GM12864 (cell line): ENCODE measurements at regions not wholly inside any gene's neighbourhood (a gene's known extent, or its start where the extent isn't known, plus 50 kb on each side); places are given as distances from the start of the nearest gene placed in this dataset.

Experiments used
- DNase-seq: peaks from one replicate; pipeline ENCODE4 v3.0.0-alpha.2; 2011; ENCODE audit warnings: low read depth
- H3K4me3 ChIP-seq: 2 replicates; pipeline ENCODE4 v1.5.1; 2011; ENCODE audit warnings: mild to moderate bottlenecking, low read depth, low read length, control low read depth
- CTCF ChIP-seq: IDR thresholded peaks from 2 replicates; pipeline ENCODE4 v1.5.1; 2011; ENCODE audit warnings: low read depth, mild to moderate bottlenecking, moderate library complexity, low read length, control low read depth, inconsistent platforms; ENCODE audit errors: missing control alignments

- TF ChIP-seq CTCF: no peak
- H3K4me3 ChIP-seq: no peak overlapping the region
- DNase-seq: no peak
Measured at GRCh38 chr2:21633015-21633414, 509.2 kb downstream of the TDRD15 start.

- no peak overlapping the region for H3K4me3 ChIP-seq
- no peak for DNase-seq
- TF ChIP-seq CTCF: no peak
Measured at GRCh38 chr2:21633466-21633865, 509.7 kb downstream of the TDRD15 start.

GRCh38 chr2:21633911-21634310, 510.1 kb downstream of the TDRD15 start:
- DNase-seq: no peak
- TF ChIP-seq CTCF: no peak
- H3K4me3 ChIP-seq: no peak overlapping the region

DNA sequence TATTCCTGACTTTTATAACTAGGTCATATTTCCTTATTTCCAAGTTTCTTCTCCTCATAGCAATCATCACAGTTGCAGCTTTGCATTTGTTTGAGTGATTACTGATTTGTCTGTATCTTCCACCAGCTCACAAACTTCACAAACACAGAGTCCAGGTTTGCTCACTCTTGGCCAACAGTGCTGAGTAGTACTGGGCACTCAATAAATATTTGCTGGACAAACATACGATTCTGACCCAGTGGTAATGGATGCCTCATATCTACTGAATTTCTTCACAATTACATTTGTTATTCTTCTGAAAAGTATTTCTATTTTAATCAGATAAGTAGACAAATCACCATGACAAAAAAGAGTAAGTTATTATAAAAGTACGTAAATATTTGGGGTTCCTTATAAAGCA, 516.3 kb downstream of the TDRD15 start:
- TF ChIP-seq CTCF: no peak
- no peak for DNase-seq
- H3K4me3 ChIP-seq: no peak overlapping the region

- DNase-seq: no peak
Measured at GRCh38 chr2:21642647-21643046, 518.9 kb downstream of the TDRD15 start.

GRCh38 chr2:21643180-21643579, 519.4 kb downstream of the TDRD15 start:
- no peak overlapping the region for H3K4me3 ChIP-seq
- no peak for DNase-seq
- no peak for TF ChIP-seq CTCF

More at GRCh38 chr2:21642647-21643046, 518.9 kb downstream of the TDRD15 start:
- TF ChIP-seq CTCF: no peak
- no peak overlapping the region for H3K4me3 ChIP-seq

DNA sequence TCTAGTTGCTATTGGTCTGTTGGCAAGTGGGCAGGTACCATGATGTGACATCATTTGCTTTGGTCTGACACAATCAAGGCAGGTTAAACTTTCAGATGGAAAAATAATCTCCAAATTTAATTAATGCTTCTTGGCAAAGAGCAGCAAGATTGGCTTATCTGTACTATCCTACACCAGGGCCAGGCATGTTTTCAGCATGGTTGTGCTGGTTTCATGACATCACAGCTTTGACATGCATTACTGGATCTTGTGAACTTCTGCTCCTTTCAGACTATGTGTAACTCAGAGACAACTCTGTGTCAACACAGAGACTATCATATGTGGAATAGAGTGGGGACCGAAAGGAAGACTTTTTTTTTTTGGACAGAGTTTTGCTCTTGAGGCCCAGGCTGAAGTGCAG, 520.5 kb downstream of the TDRD15 start:
- DNase-seq: no peak
- no peak for TF ChIP-seq CTCF
- H3K4me3 ChIP-seq: no peak overlapping the region
